PC-3 (cell line): ENCODE measurements at regions not wholly inside any gene's neighbourhood (a gene's known extent, or its start where the extent isn't known, plus 50 kb on each side); places are given as distances from the start of the nearest gene placed in this dataset.

Experiments used
- ATAC-seq: fragments of 200-7000 bp; cut with Tn5 transposase; 2 replicates; pipeline ENCODE4 v1.9.1; 2020; ENCODE audit warnings: mild to moderate bottlenecking, moderate library complexity
- BruUV-seq: library from RNA; stranded (reverse); fragments of 400-500 nt; replicated peaks from 2 replicates; lab custom pipeline; 2021; lab: Mats Ljungman, UMichigan
- CTCF ChIA-PET: fragments of 300-600 bp; sonication (Branson Sonifier 250); formaldehyde crosslinking; loops from one replicate; lab custom pipeline; 2022; ENCODE audit warnings: antibody characterized with exemption; lab: Charles Lee
- POLR2A ChIA-PET: fragments of 300-600 bp; sonication (Branson Sonifier 250); formaldehyde crosslinking; loops from one replicate; lab custom pipeline; 2022; ENCODE audit warnings: antibody characterized with exemption; ENCODE audit not compliant: unreplicated experiment; lab: Charles Lee
- DNase-seq: peaks from one replicate; pipeline ENCODE4 v3.0.0-alpha.2; 2015
- H2AFZ ChIP-seq: fragments of 300-600 bp; sonication (generic); 2 replicates; pipeline ENCODE4 v1.6.0; 2016; ENCODE audit warnings: antibody characterized with exemption, low read length
- H3F3A ChIP-seq: fragments of 300-600 bp; sonication (generic); one replicate; pipeline ENCODE4 v1.6.0; 2017; ENCODE audit warnings: antibody characterized with exemption, low read length, control low read depth, mild to moderate bottlenecking; ENCODE audit not compliant: unreplicated experiment
- H3K27ac ChIP-seq: fragments of 300-600 bp; sonication (generic); 2 replicates; pipeline ENCODE4 v1.5.1; 2016; ENCODE audit warnings: mild to moderate bottlenecking, low read length
- H3K27me3 ChIP-seq: fragments of 300-600 bp; sonication (generic); 2 replicates; pipeline ENCODE4 v1.6.1; 2016; ENCODE audit warnings: low read length, mixed read lengths
- H3K36me3 ChIP-seq: fragments of 300-600 bp; sonication (generic); 2 replicates; pipeline ENCODE4 v1.6.1; 2016; ENCODE audit warnings: low read depth, mixed run types, low read length, mixed read lengths
- H3K4me1 ChIP-seq: fragments of 300-600 bp; sonication (generic); 2 replicates; pipeline ENCODE4 v1.5.1; 2016; ENCODE audit warnings: low read length; ENCODE audit not compliant: insufficient read depth
- H3K4me2 ChIP-seq: fragments of 300-600 bp; sonication (generic); 2 replicates; pipeline ENCODE4 v1.6.0; 2016; ENCODE audit warnings: low read length
- H3K4me3 ChIP-seq: fragments of 300-600 bp; sonication (generic); 2 replicates; pipeline ENCODE4 v1.5.1; 2016; ENCODE audit warnings: mild to moderate bottlenecking, low read length, mixed read lengths
- H3K79me2 ChIP-seq: fragments of 300-600 bp; sonication (generic); 2 replicates; pipeline ENCODE4 v1.6.1; 2017; ENCODE audit warnings: low read length, mixed read lengths
- H3K9ac ChIP-seq: fragments of 300-600 bp; sonication (generic); 2 replicates; pipeline ENCODE4 v1.6.0; 2016; ENCODE audit warnings: mild to moderate bottlenecking, low read length
- H3K9me2 ChIP-seq: fragments of 300-600 bp; sonication (generic); replicated peaks from 2 replicates; pipeline ENCODE4 v1.6.1; 2016; ENCODE audit warnings: mixed run types, low read length, mixed read lengths
- H3K9me3 ChIP-seq: fragments of 300-600 bp; sonication (generic); 2 replicates; pipeline ENCODE4 v1.6.1; 2016; ENCODE audit warnings: low read length, mixed read lengths
- H4K20me1 ChIP-seq: fragments of 300-600 bp; sonication (generic); 2 replicates; pipeline ENCODE4 v1.6.1; 2016; ENCODE audit warnings: low read length, mixed read lengths
- EZH2 ChIP-seq: fragments of 300-600 bp; sonication (generic); IDR thresholded peaks from one replicate; pipeline ENCODE4 v1.6.1; 2017; ENCODE audit warnings: antibody characterized with exemption, mild to moderate bottlenecking, low read length; ENCODE audit not compliant: unreplicated experiment
- EZH2phosphoT487 ChIP-seq: fragments of 300-600 bp; sonication (generic); IDR thresholded peaks from 2 replicates; pipeline ENCODE4 v1.6.1; 2018; ENCODE audit warnings: mild to moderate bottlenecking, antibody characterized with exemption, low read length, borderline replicate concordance
- intact Hi-C: fragments of 100-400 bp; cut with micrococcal nuclease; formaldehyde crosslinking; loops from 2 replicates; pipeline ENCODE4 v1.9.0; 2023
- TF ChIP-seq, protein P1 (sequence below): fragments of 300-600 bp; sonication (generic); conservative IDR thresholded peaks from 2 replicates; pipeline ENCODE4 v1.5.1; 2017; ENCODE audit warnings: antibody characterized with exemption, low read depth, mild to moderate bottlenecking, low read length

DNA sequence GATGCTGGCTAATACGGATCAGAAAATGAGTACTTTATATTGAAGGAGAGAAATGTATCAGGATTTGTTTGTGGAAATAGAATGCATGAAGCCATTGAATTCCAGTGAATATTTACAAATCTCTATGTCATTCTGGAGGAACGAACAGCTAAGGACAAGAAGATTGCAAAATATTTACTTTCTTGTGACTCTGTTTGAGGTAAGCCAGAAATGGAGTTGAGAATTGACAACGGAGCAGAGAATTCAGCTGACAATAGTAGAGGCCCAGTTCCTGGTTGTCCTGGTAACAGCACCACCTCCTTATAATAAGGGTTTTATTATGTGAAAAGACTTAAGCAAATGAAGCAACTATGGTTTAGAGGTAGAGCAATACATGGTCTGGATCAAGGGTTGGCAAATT lies 349.2 kb downstream of the ADCYAP1 start:
- no peaks in the 10 kb centered on the region for H3K27me3 ChIP-seq
- no peaks in the 10 kb centered on the region for H3F3A ChIP-seq
- peak overlapping the region; percentile 75 for H3K9ac ChIP-seq
- DNase-seq (peak; percentile 54), ATAC-seq (no peak)
- no peaks in the 10 kb centered on the region for H4K20me1 ChIP-seq
- intact Hi-C loops = no loop called here
- peak overlapping the region; percentile 96 for H3K27ac ChIP-seq
- peak overlapping the region; percentile 31 for H3K4me2 ChIP-seq
- no peaks in the 10 kb centered on the region for H3K79me2 ChIP-seq
- no peak overlapping the region for H3K4me3 ChIP-seq
- CTCF ChIA-PET = no interaction called here
- H2AFZ ChIP-seq = 0 out of 2 replicates have a peak overlapping the region, but pooled peaks have one; percentile 4
- POLR2A ChIA-PET = no interaction called here
- H3K4me1 ChIP-seq = peaks cover 24% of the 10 kb centered on the region
- no peaks in the 10 kb centered on the region for H3K9me3 ChIP-seq
- BruUV-seq = no TSS peak
- no peaks in the 10 kb centered on the region for H3K36me3 ChIP-seq
- TF ChIP-seq, protein P1, sequence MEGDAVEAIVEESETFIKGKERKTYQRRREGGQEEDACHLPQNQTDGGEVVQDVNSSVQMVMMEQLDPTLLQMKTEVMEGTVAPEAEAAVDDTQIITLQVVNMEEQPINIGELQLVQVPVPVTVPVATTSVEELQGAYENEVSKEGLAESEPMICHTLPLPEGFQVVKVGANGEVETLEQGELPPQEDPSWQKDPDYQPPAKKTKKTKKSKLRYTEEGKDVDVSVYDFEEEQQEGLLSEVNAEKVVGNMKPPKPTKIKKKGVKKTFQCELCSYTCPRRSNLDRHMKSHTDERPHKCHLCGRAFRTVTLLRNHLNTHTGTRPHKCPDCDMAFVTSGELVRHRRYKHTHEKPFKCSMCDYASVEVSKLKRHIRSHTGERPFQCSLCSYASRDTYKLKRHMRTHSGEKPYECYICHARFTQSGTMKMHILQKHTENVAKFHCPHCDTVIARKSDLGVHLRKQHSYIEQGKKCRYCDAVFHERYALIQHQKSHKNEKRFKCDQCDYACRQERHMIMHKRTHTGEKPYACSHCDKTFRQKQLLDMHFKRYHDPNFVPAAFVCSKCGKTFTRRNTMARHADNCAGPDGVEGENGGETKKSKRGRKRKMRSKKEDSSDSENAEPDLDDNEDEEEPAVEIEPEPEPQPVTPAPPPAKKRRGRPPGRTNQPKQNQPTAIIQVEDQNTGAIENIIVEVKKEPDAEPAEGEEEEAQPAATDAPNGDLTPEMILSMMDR = no peak
- TF ChIP-seq EZH2phosphoT487 (no peak), EZH2 (no peak)
- no peaks in the 10 kb centered on the region for H3K9me2 ChIP-seq

- Histone ChIP-seq H3F3A (no peaks in the 10 kb centered on the region), H3K4me2 (no peak overlapping the region), H3K9me2 (no peaks in the 10 kb centered on the region), H3K9ac (no peak overlapping the region), H3K4me1 (no peaks in the 10 kb centered on the region), H2AFZ (no peak overlapping the region), H4K20me1 (no peaks in the 10 kb centered on the region), H3K9me3 (no peaks in the 10 kb centered on the region), H3K4me3 (no peak overlapping the region), H3K79me2 (no peaks in the 10 kb centered on the region), H3K36me3 (no peaks in the 10 kb centered on the region), H3K27me3 (no peaks in the 10 kb centered on the region), H3K27ac (no peak overlapping the region)
- POLR2A ChIA-PET = no interaction called here
- no peak for ATAC-seq
- DNase-seq = no peak
- no TSS peak for BruUV-seq
- intact Hi-C loops = no loop called here
- CTCF ChIA-PET = no interaction called here
- no peak for TF ChIP-seq EZH2phosphoT487
- TF ChIP-seq, protein P1 = no peak
- no peak for TF ChIP-seq EZH2
Observed at GRCh38 chr18:1261054-1261453, 356.4 kb downstream of the ADCYAP1 start.

DNA sequence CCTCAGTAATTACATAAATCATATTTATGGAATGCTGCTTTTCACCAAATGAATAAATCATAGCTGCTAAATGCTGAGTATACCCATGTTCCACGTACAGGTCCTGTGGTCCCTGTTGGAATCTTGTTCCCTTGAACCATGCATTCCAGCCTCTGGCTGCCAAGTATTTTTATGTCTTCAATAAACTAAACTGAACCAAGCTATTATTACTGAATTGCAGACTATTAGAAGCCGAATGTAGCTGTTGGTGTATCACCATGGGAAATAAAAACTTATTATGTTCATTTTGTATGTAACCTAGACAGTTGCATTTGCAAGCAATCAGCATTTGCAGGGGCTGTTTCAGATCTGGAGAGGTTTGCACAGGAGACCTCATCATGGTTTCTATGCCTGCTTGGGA lies 362.4 kb downstream of the ADCYAP1 start:
- H2AFZ ChIP-seq = no peak overlapping the region
- H3K4me3 ChIP-seq = no peak overlapping the region
- H3K27me3 ChIP-seq = no peaks in the 10 kb centered on the region
- no peaks in the 10 kb centered on the region for H3K79me2 ChIP-seq
- no peaks in the 10 kb centered on the region for H3K9me2 ChIP-seq
- intact Hi-C loops = no loop called here
- peaks cover 22% of the 10 kb centered on the region for H3K4me1 ChIP-seq
- ChIA-PET CTCF (no interaction called here), POLR2A (no interaction called here)
- no peak overlapping the region for H3K27ac ChIP-seq
- no peak overlapping the region for H3K9ac ChIP-seq
- no peak for ATAC-seq
- no peak overlapping the region for H3K4me2 ChIP-seq
- H4K20me1 ChIP-seq = no peaks in the 10 kb centered on the region
- no peaks in the 10 kb centered on the region for H3F3A ChIP-seq
- H3K9me3 ChIP-seq = no peaks in the 10 kb centered on the region
- DNase-seq = no peak
- no peaks in the 10 kb centered on the region for H3K36me3 ChIP-seq
- no TSS peak for BruUV-seq
- TF ChIP-seq EZH2 (no peak), EZH2phosphoT487 (no peak)
- TF ChIP-seq, protein P1 = no peak
